ENCODE measurements at regions not wholly inside any gene's neighbourhood (a gene's known extent, or its start where the extent isn't known, plus 50 kb on each side); places are given as distances from the start of the nearest gene placed in this dataset.
"Not testable (repeated sequence)": the region's sequence is repeated elsewhere in the genome, so short reads cannot be mapped to it uniquely, and the experiment has no call there.

- H3K27ac ChIP-seq, result no peak overlapping the region
- no peak overlapping the region for H3K4me3 ChIP-seq
Measured at GRCh38 chr14:66219886-66220285, 266.3 kb upstream of the CCDC196 start.

GRCh38 chr14:66224492-66225178 is 261.5 kb upstream of the CCDC196 start:
- H3K27ac ChIP-seq, result no peak overlapping the region
- no peak overlapping the region for H3K4me3 ChIP-seq

DNA sequence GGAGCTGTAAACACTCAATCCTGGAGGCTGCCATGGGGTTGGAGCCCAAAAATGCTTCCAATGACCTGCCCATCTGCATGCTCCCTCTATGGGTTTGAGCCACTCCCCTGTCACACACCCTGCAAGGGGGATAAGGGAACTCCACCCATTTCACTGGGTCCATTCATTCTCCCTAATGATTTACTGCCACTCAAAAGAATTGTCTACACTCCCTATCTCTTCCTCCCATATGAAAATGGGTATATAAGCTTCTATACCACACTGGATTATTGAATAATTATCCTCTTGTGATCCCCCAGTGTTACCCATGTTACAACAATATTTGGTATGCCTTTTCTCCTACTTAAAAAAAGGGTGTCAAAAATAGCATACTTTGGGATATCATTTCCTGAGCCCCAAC is 260.8 kb upstream of the CCDC196 start:
- Histone ChIP-seq H3K4me3 (no peak overlapping the region), H3K27ac (no peak overlapping the region)

DNA sequence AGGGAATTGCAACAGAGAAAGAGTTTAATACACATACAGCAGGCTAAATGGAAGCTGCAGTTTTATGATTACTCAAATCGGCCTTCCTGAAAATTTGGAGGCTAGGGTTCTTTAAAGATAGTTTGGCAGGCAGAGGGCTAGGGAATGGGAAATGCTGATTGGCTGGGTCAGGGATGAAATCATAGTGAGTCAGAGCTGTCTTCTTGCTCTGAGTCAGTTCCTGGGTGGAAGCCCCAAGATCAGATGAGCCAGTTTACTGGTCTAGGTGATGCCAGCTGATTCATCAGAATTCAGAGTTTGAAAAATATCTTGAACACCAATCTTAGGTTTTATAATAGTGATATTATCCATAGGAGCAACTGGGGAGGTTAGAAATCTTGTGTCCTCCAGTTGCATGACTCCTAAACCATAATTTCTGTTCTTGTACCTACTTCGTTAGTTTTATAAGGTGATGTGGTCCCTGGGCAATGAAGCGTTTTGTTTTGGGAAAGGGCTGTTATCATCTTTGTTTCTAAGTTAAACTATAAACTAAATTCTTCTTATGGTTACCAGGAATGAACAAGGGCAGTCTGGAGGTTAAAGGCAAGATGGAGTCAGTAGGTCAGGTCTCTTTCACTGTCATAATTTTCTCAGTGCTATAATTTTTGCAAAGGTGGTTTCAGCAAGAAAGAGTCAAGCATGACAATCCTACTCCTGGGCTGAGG is 257.8 kb upstream of the CCDC196 start:
- Histone ChIP-seq H3K4me3 (no peak overlapping the region), H3K27ac (no peak overlapping the region)

GRCh38 chr14:66231820-66232219 is 254.4 kb upstream of the CCDC196 start:
- no peak overlapping the region for H3K27ac ChIP-seq
- no peak overlapping the region for H3K4me3 ChIP-seq

GRCh38 chr14:66233591-66233990 is 252.6 kb upstream of the CCDC196 start:
- Histone ChIP-seq H3K4me3 (no peak overlapping the region), H3K27ac (no peak overlapping the region)

DNA sequence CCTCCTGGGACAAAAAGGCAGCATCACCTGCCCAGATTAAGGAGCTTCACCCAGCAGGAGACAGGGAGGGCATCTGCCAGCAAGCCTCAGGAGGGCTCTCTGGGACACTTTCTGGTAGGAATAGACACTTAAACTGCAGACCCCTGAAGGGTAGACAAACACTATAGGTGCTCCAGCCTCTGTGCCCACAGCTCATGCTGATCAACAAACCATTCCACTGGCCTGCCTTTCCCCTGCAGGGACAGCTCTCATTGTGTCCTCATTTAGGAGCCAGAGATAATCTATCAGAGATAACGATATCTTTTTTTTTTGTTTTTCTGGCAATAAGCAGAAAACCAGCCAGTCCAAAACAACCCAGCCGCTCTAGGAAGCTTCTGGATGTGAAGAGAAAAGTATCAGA is 251.8 kb upstream of the CCDC196 start:
- H3K27ac ChIP-seq, result no peak overlapping the region
- H3K4me3 ChIP-seq, result no peak overlapping the region

GRCh38 chr14:66237741-66238140 is 248.4 kb upstream of the CCDC196 start:
- Histone ChIP-seq H3K27ac (no peak overlapping the region), H3K4me3 (no peak overlapping the region)

- no peak overlapping the region for H3K4me3 ChIP-seq
- H3K27ac ChIP-seq, result no peak overlapping the region
Measured at GRCh38 chr14:66238969-66239368, 247.2 kb upstream of the CCDC196 start.

DNA sequence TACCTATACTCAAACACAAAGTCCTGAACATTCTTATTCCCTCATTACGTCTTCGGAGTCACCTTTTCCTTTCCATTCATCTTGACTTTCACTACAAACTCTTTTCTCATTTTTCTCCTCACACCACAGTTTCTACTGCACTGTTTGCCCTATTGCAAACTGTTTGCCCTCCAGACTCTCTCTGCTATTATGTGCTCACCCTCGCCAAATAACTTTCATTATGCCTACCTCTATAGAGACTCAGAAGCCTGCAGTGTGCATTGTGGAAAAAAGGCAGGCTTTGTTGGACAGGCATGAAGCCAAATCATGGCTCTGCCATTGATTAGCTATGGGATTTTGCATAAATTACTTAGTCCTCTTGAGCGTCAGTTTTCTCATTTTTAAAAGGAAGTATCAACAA is 246.6 kb upstream of the CCDC196 start:
- Histone ChIP-seq H3K27ac (no peak overlapping the region), H3K4me3 (no peak overlapping the region)

- Histone ChIP-seq H3K4me3 (no peak overlapping the region), H3K27ac (no peak overlapping the region)
Measured at GRCh38 chr14:66240105-66240504, 246.1 kb upstream of the CCDC196 start.

DNA sequence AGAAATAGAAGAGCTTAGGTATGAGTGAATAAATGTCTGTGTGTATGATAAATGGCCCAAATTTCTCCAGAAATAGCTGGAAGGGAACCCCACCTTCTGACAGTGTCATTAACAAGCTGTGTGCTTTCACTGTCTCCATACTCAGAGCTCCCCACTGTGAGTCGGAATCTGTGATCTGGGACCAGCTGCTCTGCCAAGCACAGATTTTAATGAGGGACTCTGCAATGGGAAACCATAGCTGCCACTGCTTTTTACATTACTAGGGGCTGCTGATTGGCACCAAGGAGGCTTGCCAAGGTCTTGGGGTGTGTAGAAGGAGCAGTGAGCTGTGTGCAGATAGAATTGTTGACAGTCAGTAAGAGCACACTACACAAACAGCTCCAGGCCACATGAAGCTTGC is 244.2 kb upstream of the CCDC196 start:
- Histone ChIP-seq H3K4me3 (no peak overlapping the region), H3K27ac (no peak overlapping the region)

DNA sequence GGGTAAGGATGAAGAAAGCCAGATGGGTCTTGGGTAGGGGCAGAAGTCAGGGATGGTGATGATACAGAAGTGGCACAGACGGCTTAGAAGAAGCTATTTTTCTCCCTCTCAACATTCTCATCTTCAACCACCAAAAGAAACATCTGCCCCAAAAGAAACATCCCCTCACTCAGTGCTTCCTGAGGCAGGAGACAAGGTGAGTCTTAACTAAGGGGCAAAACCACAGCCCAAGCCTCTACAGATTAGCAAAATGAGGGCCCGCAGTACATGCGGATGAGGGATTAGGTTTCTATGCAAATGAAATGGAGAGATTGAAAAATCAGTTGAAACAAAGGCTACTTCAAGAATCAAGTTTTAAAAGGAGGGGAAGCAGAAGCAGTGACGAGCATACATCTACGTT is 241.3 kb upstream of the CCDC196 start:
- Histone ChIP-seq H3K4me3 (no peak overlapping the region), H3K27ac (no peak overlapping the region)

GRCh38 chr14:66247662-66248193 is 238.4 kb upstream of the CCDC196 start:
- no peak overlapping the region for H3K4me3 ChIP-seq
- no peak overlapping the region for H3K27ac ChIP-seq

DNA sequence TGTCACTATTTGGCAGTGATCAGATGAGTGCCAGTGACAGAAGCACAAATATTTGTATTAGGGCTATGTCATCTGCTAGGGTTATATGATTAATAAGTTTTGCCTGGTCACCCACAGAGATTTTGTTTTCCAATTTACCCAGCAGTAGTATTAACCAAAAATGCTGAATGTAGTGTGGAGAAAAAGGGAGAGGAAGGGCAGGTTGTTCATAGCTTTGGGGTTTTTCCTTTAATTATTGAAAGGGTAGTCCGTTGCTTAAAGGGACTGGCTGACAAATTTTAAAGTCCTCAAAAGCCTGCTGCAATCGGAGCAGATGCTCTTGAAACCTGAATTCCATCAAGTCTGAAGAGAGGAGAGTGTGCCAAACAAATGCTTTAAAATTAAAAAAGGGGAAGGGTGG is 237.9 kb upstream of the CCDC196 start:
- Histone ChIP-seq H3K4me3 (no peak overlapping the region), H3K27ac (no peak overlapping the region)

DNA sequence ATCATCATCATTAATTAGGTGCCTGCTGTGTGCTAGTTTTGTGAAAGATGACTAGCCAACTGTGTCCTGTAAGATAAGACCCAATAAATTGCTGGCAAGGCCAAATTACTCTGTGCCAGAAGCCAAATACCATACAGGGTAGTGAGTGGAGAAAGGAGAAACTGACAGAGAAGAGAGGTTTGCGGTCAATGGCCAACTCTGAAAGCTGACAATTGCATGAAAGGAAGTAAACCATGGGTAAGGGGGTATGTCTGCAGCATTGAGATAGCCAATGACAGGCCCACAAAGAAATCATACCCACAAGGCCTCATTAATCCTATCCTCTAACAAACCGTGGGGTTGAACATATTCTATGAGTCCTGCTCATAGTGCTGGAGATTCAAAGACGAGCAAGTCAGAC is 236.6 kb upstream of the CCDC196 start:
- H3K4me3 ChIP-seq, result no peak overlapping the region
- H3K27ac ChIP-seq, result no peak overlapping the region

DNA sequence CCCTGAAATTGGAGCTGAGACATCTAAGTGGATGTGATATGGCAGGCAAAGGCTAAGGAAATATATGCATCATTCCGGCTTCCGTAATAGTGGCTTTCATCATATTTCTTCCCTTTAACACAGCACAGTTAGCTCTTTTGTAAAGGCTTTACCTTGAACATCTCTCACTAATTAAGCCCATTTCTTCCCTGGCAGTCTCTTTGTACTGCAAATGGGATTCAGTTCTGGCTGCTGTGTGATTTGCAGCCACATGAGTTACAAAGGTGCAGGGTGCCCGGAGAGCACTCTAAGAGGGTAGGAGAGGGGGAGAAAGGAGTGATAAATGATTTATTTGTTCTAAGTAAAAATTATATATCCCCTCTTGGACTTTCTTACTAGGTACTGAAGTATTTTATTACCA is 232.1 kb upstream of the CCDC196 start:
- H3K4me3 ChIP-seq, result no peak overlapping the region
- H3K27ac ChIP-seq, result no peak overlapping the region

DNA sequence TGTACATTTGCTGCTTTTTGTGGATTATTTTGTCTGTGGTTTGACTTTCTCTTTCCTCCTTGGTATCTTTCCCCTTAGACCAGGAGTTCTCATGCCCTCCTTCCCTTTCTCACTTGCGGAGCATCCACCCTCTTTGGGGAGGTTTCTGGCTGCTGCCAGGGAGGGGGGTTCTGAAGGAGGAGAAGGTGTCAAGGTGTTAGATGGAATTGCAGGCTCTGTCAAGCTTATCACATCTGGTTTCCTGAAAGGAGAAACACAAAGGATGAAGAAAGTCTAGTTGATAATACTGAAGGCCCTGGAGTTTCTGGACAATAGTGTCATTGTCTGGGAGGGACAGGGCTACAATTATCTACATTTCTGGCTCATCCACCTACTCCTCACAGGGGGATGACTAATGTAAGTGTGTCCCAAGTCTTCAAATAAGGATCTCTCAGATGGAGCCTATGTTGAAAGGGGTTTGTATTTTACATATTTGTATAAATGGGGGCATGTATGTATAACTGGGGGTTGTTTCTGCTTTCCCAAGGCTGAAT is 217.3 kb upstream of the CCDC196 start:
- no peak overlapping the region for H3K27ac ChIP-seq
- no peak overlapping the region for H3K4me3 ChIP-seq

DNA sequence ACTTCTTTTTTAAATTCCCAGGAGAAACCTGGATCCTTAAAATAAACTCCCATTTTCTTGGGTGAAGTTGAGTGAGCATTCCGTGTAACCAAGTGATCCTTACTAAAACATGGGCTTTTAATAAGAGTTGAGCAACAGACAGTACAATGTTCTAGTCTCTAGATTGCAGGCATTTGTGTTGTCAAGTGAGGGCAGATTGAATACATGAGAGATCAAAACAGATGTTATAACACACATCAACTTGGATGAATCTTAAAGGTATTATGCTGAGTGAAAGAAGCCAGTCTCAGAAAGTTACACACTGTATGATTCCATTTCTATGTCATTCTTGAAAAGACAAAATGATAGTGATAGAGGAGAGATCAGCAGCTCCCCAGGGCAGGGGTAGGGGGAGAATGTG is 213.9 kb upstream of the CCDC196 start:
- H3K27ac ChIP-seq, result no peak overlapping the region

DNA sequence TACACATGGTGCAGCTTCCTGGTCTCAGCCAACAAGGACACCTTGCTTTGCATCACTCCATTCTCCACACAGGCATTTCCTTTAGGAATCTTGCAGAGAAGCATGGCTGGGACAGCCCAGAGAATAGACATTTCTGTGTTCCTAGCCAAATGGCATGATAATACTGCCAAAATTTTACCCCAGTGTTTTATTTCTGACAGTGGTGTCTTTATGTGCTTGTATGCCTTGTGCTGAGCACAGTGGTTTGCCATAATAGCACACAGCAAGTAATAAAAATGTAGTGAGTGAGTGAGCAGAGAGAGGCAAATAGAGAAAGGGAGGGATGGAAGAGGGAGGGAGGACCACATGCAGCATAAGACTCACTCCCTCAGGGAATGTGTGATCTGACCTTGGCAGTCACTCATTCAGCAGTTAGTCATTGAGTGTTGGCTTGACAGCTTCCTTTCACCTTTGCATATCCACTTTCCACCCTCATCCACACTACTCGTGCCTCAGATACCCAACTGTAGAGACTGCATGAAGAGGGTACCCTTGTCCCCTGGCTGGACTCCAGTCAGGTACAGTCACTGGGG is 212.8 kb upstream of the CCDC196 start:
- Histone ChIP-seq H3K4me3 (no peak overlapping the region), H3K27ac (no peak overlapping the region)

More for the DNA sequence above, 213.9 kb upstream of the CCDC196 start:
- H3K4me3 ChIP-seq, result no peak overlapping the region

GRCh38 chr14:66278418-66278817 is 207.8 kb upstream of the CCDC196 start:
- not testable (repeated sequence) for H3K27ac ChIP-seq, H3K4me3 ChIP-seq
